B cell (primary cell): ENCODE measurements at regions not wholly inside any gene's neighbourhood (a gene's known extent, or its start where the extent isn't known, plus 50 kb on each side); places are given as distances from the start of the nearest gene placed in this dataset.

Experiments used
- CTCF ChIP-seq: fragments of 200-600 bp; IDR thresholded peaks from one replicate; pipeline ENCODE4 v1.8.0; 2022; ENCODE audit warnings: antibody characterized with exemption, mild to moderate bottlenecking
- EZH2 ChIP-seq: IDR thresholded peaks from 2 replicates; pipeline ENCODE4 v1.6.1; 2012; ENCODE audit warnings: borderline replicate concordance, low read depth, mild to moderate bottlenecking, moderate library complexity, low read length; ENCODE audit not compliant: insufficient read depth, poor library complexity, severe bottlenecking

- no peak for TF ChIP-seq EZH2
- no peak for TF ChIP-seq CTCF
These were observed 84.0 kb downstream of the PABPC4L start for GRCh38 chr4:134117392-134118183.
